GM12878 (cell line): ENCODE measurements at regions not wholly inside any gene's neighbourhood (a gene's known extent, or its start where the extent isn't known, plus 50 kb on each side); places are given as distances from the start of the nearest gene placed in this dataset.

Source experiments
- ATAC-seq: fragments of 200-7000 bp; cut with Tn5 transposase; 3 replicates; pipeline ENCODE4 v1.9.1; 2020; ENCODE audit warnings: mild to moderate bottlenecking, moderate library complexity
- BruUV-seq: library from RNA; stranded (reverse); fragments of 400-500 nt; replicated peaks from 2 replicates; lab custom pipeline; 2021; lab: Mats Ljungman, UMichigan
- CTCF ChIA-PET: fragments of 300-600 bp; sonication (Branson Sonifier 250); formaldehyde crosslinking; extraction: SDS; loops from one replicate; lab custom pipeline; 2021; ENCODE audit warnings: inconsistent platforms; lab: Yijun Ruan, JAX
- POLR2A ChIA-PET: fragments of 350-600 bp; formaldehyde crosslinking; extraction: SDS; loops from one replicate; lab custom pipeline; 2021; ENCODE audit warnings: inconsistent platforms; lab: Charles Lee
- RAD21 ChIA-PET: fragments of 300-600 bp; sonication (Branson Sonifier 250); formaldehyde crosslinking; loops from one replicate; lab custom pipeline; 2023; ENCODE audit warnings: antibody characterized with exemption; ENCODE audit not compliant: unreplicated experiment; lab: Charles Lee
- SMC1A ChIA-PET: fragments of 300-600 bp; sonication (Branson Sonifier 250); formaldehyde crosslinking; loops from one replicate; lab custom pipeline; 2023; ENCODE audit not compliant: unreplicated experiment, uncharacterized antibody; lab: Charles Lee
- DNase-seq: peaks from one replicate; pipeline ENCODE4 v3.0.0-alpha.2; 2011; ENCODE audit warnings: low read depth, low spot score
- FAIRE-seq: peaks from 3 replicates; lab custom pipeline; 2011; peaks lifted over from hg19 to GRCh38; lab: Jason Lieb, UNC
- H2AFZ ChIP-seq: 2 replicates; pipeline ENCODE4 v1.6.0; 2011; ENCODE audit warnings: low read depth, low read length, control low read depth; ENCODE audit not compliant: control insufficient read depth
- H3K27ac ChIP-seq: 2 replicates; pipeline ENCODE4 v1.5.1; 2011; ENCODE audit warnings: control low read depth; ENCODE audit not compliant: control insufficient read depth, insufficient read depth
- H3K27me3 ChIP-seq, 2 experiments: replicated peaks in 1 of 2; 2 replicates each; pipeline versions ENCODE4 v1.6.0 to v1.6.1; 2011; ENCODE audit warnings: low read length in 1 of 2; ENCODE audit not compliant: control insufficient read depth in 2 of 2, insufficient read depth in 2 of 2
- H3K36me3 ChIP-seq, 2 experiments: 2 replicates each; pipeline ENCODE4 v1.5.1; 2011; ENCODE audit warnings: low read length in 1 of 2; ENCODE audit not compliant: control insufficient read depth in 2 of 2, insufficient read depth in 2 of 2
- H3K4me1 ChIP-seq: 2 replicates; pipeline ENCODE4 v1.6.1; 2011; ENCODE audit warnings: mild to moderate bottlenecking, low read length, moderate library complexity, mixed read lengths; ENCODE audit not compliant: control insufficient read depth, insufficient read depth
- H3K4me2 ChIP-seq: 2 replicates; pipeline ENCODE4 v1.6.0; 2011; ENCODE audit warnings: control low read depth; ENCODE audit not compliant: control insufficient read depth, insufficient read depth
- H3K4me3 ChIP-seq: fragments of 200-600 bp; sonication (generic); 2 replicates; pipeline ENCODE4 v1.5.1; 2016
- H3K79me2 ChIP-seq: 2 replicates; pipeline ENCODE4 v1.6.0; 2011; ENCODE audit warnings: low read length; ENCODE audit not compliant: control insufficient read depth, insufficient read depth
- H3K9ac ChIP-seq: 2 replicates; pipeline ENCODE4 v1.8.0; 2011; ENCODE audit warnings: low read length, control low read depth, mixed read lengths; ENCODE audit not compliant: control insufficient read depth, insufficient read depth
- H3K9me3 ChIP-seq: replicated peaks from 3 replicates; pipeline ENCODE4 v1.5.1; 2011; ENCODE audit warnings: mild to moderate bottlenecking, low read length; ENCODE audit not compliant: control insufficient read depth, insufficient read depth
- H4K20me1 ChIP-seq: 2 replicates; pipeline ENCODE4 v1.6.0; 2011; ENCODE audit not compliant: control insufficient read depth, insufficient read depth
- ASH2L ChIP-seq: fragments of 300-600, 200-600 bp; sonication (generic); IDR thresholded peaks from 2 replicates; pipeline ENCODE4 v1.6.1; 2017; ENCODE audit warnings: low read depth, mild to moderate bottlenecking, borderline replicate concordance
- CEBPB ChIP-seq, 2 experiments: fragments of 150-350 bp in 1 of 2; IDR thresholded peaks; 2 replicates each; pipeline ENCODE4 v1.6.1; 2012 to 2014; ENCODE audit warnings: low read depth in 2 of 2, low read length in 2 of 2, borderline replicate concordance in 1 of 2, inconsistent platforms in 1 of 2
- E4F1 ChIP-seq: fragments of 450-650 bp; IDR thresholded peaks from 2 replicates; pipeline ENCODE4 v1.6.1; 2018; ENCODE audit warnings: borderline replicate concordance, mild to moderate bottlenecking; ENCODE audit not compliant: partially characterized antibody
- JUNB ChIP-seq: IDR thresholded peaks from 2 replicates; pipeline ENCODE4 v1.6.1; 2016; ENCODE audit warnings: antibody characterized with exemption, mild to moderate bottlenecking
- MXI1 ChIP-seq: fragments of 150-350 bp; IDR thresholded peaks from 2 replicates; pipeline ENCODE4 v1.6.1; 2011; ENCODE audit warnings: low read depth, mild to moderate bottlenecking, inconsistent platforms, low read length, improper control_type of control experiment
- NBN ChIP-seq: fragments of 450-650 bp; IDR thresholded peaks from 2 replicates; pipeline ENCODE4 v1.6.1; 2016
- NR2C2 ChIP-seq: IDR thresholded peaks from 2 replicates; pipeline ENCODE4 v1.6.1; 2011; ENCODE audit warnings: borderline replicate concordance, low read depth; ENCODE audit not compliant: control insufficient read depth, insufficient read length
- RAD51 ChIP-seq: fragments of 450-650 bp; IDR thresholded peaks from 2 replicates; pipeline ENCODE4 v1.6.1; 2016; ENCODE audit warnings: moderate library complexity, mild to moderate bottlenecking, inconsistent platforms
- RB1 ChIP-seq: fragments of 450-650 bp; formaldehyde crosslinking; IDR thresholded peaks from 2 replicates; pipeline ENCODE4 v1.6.1; 2017; ENCODE audit warnings: mild to moderate bottlenecking, borderline replicate concordance
- SIX5 ChIP-seq: IDR thresholded peaks from 2 replicates; pipeline ENCODE4 v1.6.1; 2011; ENCODE audit warnings: mild to moderate bottlenecking, low read depth, low read length, moderate library complexity; ENCODE audit not compliant: severe bottlenecking
- STAT1 ChIP-seq: fragments of 450-650 bp; conservative IDR thresholded peaks from 2 replicates; pipeline ENCODE4 v1.6.1; 2014; ENCODE audit warnings: antibody characterized with exemption, mild to moderate bottlenecking
- TCF7 ChIP-seq: IDR thresholded peaks from 2 replicates; pipeline ENCODE4 v1.6.1; 2014; ENCODE audit warnings: antibody characterized with exemption, borderline replicate concordance
- USF2 ChIP-seq: IDR thresholded peaks from 2 replicates; pipeline ENCODE4 v1.6.1; 2011; ENCODE audit warnings: low read depth, low read length, improper control_type of control experiment, borderline replicate concordance
- WRNIP1 ChIP-seq: IDR thresholded peaks from 2 replicates; pipeline ENCODE4 v1.6.1; 2011; ENCODE audit warnings: low read depth, low read length, improper control_type of control experiment, borderline replicate concordance
- YY1 ChIP-seq: IDR thresholded peaks from 2 replicates; pipeline ENCODE4 v1.6.1; 2011; ENCODE audit warnings: low read depth, mild to moderate bottlenecking, low read length
- WGBS: methylation state at CpG from one replicate; pipeline ENCODE4 v1.1.6; 2016; ENCODE audit warnings: low lambda C conversion rate; ENCODE audit not compliant: insufficient replicate concordance, insufficient coverage; ENCODE audit errors: missing lambda C conversion rate; 5-methylcytosine and 5-hydroxymethylcytosine counted together
- in situ Hi-C: fragments of 300-500 bp; cut with MboI; formaldehyde crosslinking; loops from 9 replicates; pipeline ENCODE4 v1.14.3; 2018; ENCODE audit warnings: mixed read lengths
- intact Hi-C: fragments of 100-400 bp; cut with micrococcal nuclease; formaldehyde crosslinking; loops from one replicate; pipeline ENCODE4 v1.14.2; 2022; ENCODE audit not compliant: unreplicated experiment

GRCh38 chr14:100415226-100415625 is 92.1 kb downstream of the SLC25A47 start:
- POLR2A ChIA-PET = no interaction called here
- no peak for ATAC-seq

GRCh38 chr14:100416081-100416680 is 93.0 kb downstream of the SLC25A47 start:
- H3K4me1 ChIP-seq = no peaks in the 10 kb centered on the region
- no peak overlapping the region for H3K27ac ChIP-seq
- intact Hi-C loops (no loop called here), in situ Hi-C loops (no loop called here)
- ChIA-PET CTCF (no interaction called here), SMC1A (no interaction called here), POLR2A (no interaction called here), RAD21 (no interaction called here)
- no peak overlapping the region for H3K4me2 ChIP-seq
- no peak for ATAC-seq
- no peaks in the 10 kb centered on the region for H3K36me3 ChIP-seq
- no peaks in the 10 kb centered on the region for H3K27me3 ChIP-seq
- WGBS = 65% methylated on average over 8 of the region's 8 CpGs
- no TSS peak for BruUV-seq
- no peak overlapping the region for H3K4me3 ChIP-seq
- no peaks in the 10 kb centered on the region for H3K79me2 ChIP-seq
- no peaks in the 10 kb centered on the region for H4K20me1 ChIP-seq
- no peak overlapping the region for H2AFZ ChIP-seq
- H3K9ac ChIP-seq = no peak overlapping the region
- DNase-seq = no peak
- H3K9me3 ChIP-seq = no peaks in the 10 kb centered on the region
- no peak for FAIRE-seq
- no peak for TF ChIP-seq USF2
- no peak for TF ChIP-seq MXI1
- no peak for TF ChIP-seq NR2C2
- no peak for TF ChIP-seq YY1
- no peak for TF ChIP-seq RB1
- TF ChIP-seq WRNIP1 = no peak
- no peak for TF ChIP-seq TCF7
- TF ChIP-seq E4F1 = no peak
- no peak for TF ChIP-seq STAT1
- no peak for TF ChIP-seq NBN
- TF ChIP-seq CEBPB (IDR thresholded peaks at IDR 0.05; ENCODE audit: borderline replicate concordance in 1 of 2, low read depth in 2 of 2, low read length in 2 of 2) = no peak

More at GRCh38 chr14:100415226-100415625, 92.1 kb downstream of the SLC25A47 start:
- no peaks in the 10 kb centered on the region for H3K36me3 ChIP-seq
- FAIRE-seq (no peak), DNase-seq (no peak)
- CTCF ChIA-PET = interaction anchor here (1.3 kb wide), 1 partner anchor 30 kb away, joined by 3 read pairs; no protein-coding TSS in a partner anchor
- H3K9me3 ChIP-seq = no peaks in the 10 kb centered on the region
- 32% methylated on average over 3 of the region's 3 CpGs for WGBS
- intact Hi-C loops (no loop called here), in situ Hi-C loops (no loop called here)
- SMC1A ChIA-PET = no interaction called here
- RAD21 ChIA-PET = no interaction called here
- no peak overlapping the region for H2AFZ ChIP-seq
- H3K79me2 ChIP-seq = no peaks in the 10 kb centered on the region
- no peak overlapping the region for H3K4me2 ChIP-seq
- H3K9ac ChIP-seq = no peak overlapping the region
- no peaks in the 10 kb centered on the region for H4K20me1 ChIP-seq
- BruUV-seq = no TSS peak
- H3K4me3 ChIP-seq = no peak overlapping the region
- TF ChIP-seq RAD51 (no peak), ASH2L (no peak), SIX5 (no peak), JUNB (no peak)
- no peaks in the 10 kb centered on the region for H3K27me3 ChIP-seq
- H3K27ac ChIP-seq = no peak overlapping the region
- H3K4me1 ChIP-seq = no peaks in the 10 kb centered on the region
